Endodermal cell (in vitro differentiated cells): ENCODE measurements at regions not wholly inside any gene's neighbourhood (a gene's known extent, or its start where the extent isn't known, plus 50 kb on each side); places are given as distances from the start of the nearest gene placed in this dataset.
A peak's percentile ranks its signal among the peaks of the same experiment; 100 is the strongest.

Experiments used
- DNase-seq: peaks from one replicate; pipeline ENCODE4 v3.0.0-alpha.2; 2017
- H3K27ac ChIP-seq: 2 replicates; pipeline ENCODE4 v1.5.1; 2013; ENCODE audit warnings: mild to moderate bottlenecking, low read depth, low read length, moderate library complexity
- H3K27me3 ChIP-seq: 2 replicates; pipeline ENCODE4 v1.6.1; 2013; ENCODE audit warnings: mild to moderate bottlenecking, low read length, moderate library complexity; ENCODE audit not compliant: insufficient read depth, control insufficient read depth, poor library complexity, severe bottlenecking
- H3K36me3 ChIP-seq: 2 replicates; pipeline ENCODE4 v1.7.0; 2013; ENCODE audit warnings: mild to moderate bottlenecking, low read length, moderate library complexity; ENCODE audit not compliant: control insufficient read depth, insufficient read depth
- H3K4me1 ChIP-seq: one replicate; pipeline ENCODE4 v1.7.0; 2013; ENCODE audit warnings: low read length; ENCODE audit not compliant: control insufficient read depth, insufficient read depth
- H3K4me3 ChIP-seq: 2 replicates; pipeline ENCODE4 v1.5.1; 2013; ENCODE audit warnings: mild to moderate bottlenecking, low read length, moderate library complexity
- H3K9ac ChIP-seq: 2 replicates; pipeline ENCODE4 v1.6.1; 2013; ENCODE audit warnings: mild to moderate bottlenecking, low read length, moderate library complexity; ENCODE audit not compliant: poor library complexity, severe bottlenecking; ENCODE audit errors: extremely low read depth
- H3K9me3 ChIP-seq: 2 replicates; pipeline ENCODE4 v1.6.1; 2013; ENCODE audit warnings: mild to moderate bottlenecking, low read length, moderate library complexity; ENCODE audit not compliant: control insufficient read depth
- H3K27ac Mint-ChIP-seq: 2 replicates; pipeline ENCODE4 v1.8.0; 2020; ENCODE audit warnings: mixed read lengths
- H3K27me3 Mint-ChIP-seq: 2 replicates; pipeline ENCODE4 v1.8.0; 2021; ENCODE audit warnings: mild to moderate bottlenecking, mixed read lengths; ENCODE audit not compliant: insufficient read depth
- H3K36me3 Mint-ChIP-seq: 2 replicates; pipeline ENCODE4 v1.8.0; 2020; ENCODE audit warnings: low read depth, mixed read lengths
- H3K4me1 Mint-ChIP-seq: 2 replicates; pipeline ENCODE4 v1.8.0; 2020; ENCODE audit warnings: mixed read lengths
- H3K4me3 Mint-ChIP-seq: 2 replicates; pipeline ENCODE4 v1.8.0; 2020; ENCODE audit warnings: mild to moderate bottlenecking, moderate library complexity, mixed read lengths
- H3K9me3 Mint-ChIP-seq: 2 replicates; pipeline ENCODE4 v1.8.0; 2020; ENCODE audit warnings: mild to moderate bottlenecking, mixed read lengths
- CTCF ChIP-seq: fragments of 200-600 bp; sonication (generic); conservative IDR thresholded peaks from 2 replicates; pipeline ENCODE4 v1.5.0; 2021; ENCODE audit warnings: antibody characterized with exemption, mild to moderate bottlenecking
- WGBS, 2 experiments: methylation state at CpG; one replicate each; pipeline versions ENCODE4 v1.1.5 to v1.1.7; 2013; ENCODE audit warnings: missing lambda C conversion rate in 2 of 2, mixed read lengths in 1 of 2; ENCODE audit not compliant: insufficient coverage in 1 of 2, insufficient read length in 1 of 2; 5-methylcytosine and 5-hydroxymethylcytosine counted together

- peak overlapping the region; percentile 35 for H3K27ac ChIP-seq
- H3K27ac Mint-ChIP-seq, result no peak overlapping the region
- H3K4me3 Mint-ChIP-seq, result no peak overlapping the region
- no peak overlapping the region for H3K9ac ChIP-seq
- no peak overlapping the region for H3K4me3 ChIP-seq
- DNase-seq, result peak; percentile 63
- H3K36me3 Mint-ChIP-seq, result no peaks in the 10 kb centered on the region
- H3K9me3 ChIP-seq, result peaks cover 4% of the 10 kb centered on the region
- peaks cover 26% of the 10 kb centered on the region for H3K4me1 Mint-ChIP-seq
- H3K36me3 ChIP-seq, result no peaks in the 10 kb centered on the region
- peaks cover 10% of the 10 kb centered on the region for H3K27me3 Mint-ChIP-seq
- no peaks in the 10 kb centered on the region for H3K9me3 Mint-ChIP-seq
- TF ChIP-seq CTCF, result no peak
- WGBS, 2 experiments, result 85 to 94% methylated on average over 6 to 7 of the region's 7 CpGs
- no peaks in the 10 kb centered on the region for H3K27me3 ChIP-seq
- peaks cover 14% of the 10 kb centered on the region for H3K4me1 ChIP-seq
Measured at GRCh38 chr16:22763437-22764080, 50.4 kb upstream of the HS3ST2 start.
